MCF 10A (cell line): ENCODE measurements at regions not wholly inside any gene's neighbourhood (a gene's known extent, or its start where the extent isn't known, plus 50 kb on each side); places are given as distances from the start of the nearest gene placed in this dataset.

Experiments used
- BruUV-seq: library from RNA; stranded (reverse); fragments of 400-500 nt; replicated peaks from 2 replicates; lab custom pipeline; 2021; lab: Mats Ljungman, UMichigan
- CTCF ChIA-PET: fragments of 300-600 bp; sonication (Branson Sonifier 250); formaldehyde crosslinking; extraction: SDS; loops from one replicate; lab custom pipeline; 2021; ENCODE audit warnings: antibody characterized with exemption, inconsistent platforms; lab: Yijun Ruan, JAX
- POLR2A ChIA-PET: fragments of 300-600, 350-650 bp; sonication (Branson Sonifier 250); formaldehyde crosslinking; extraction: SDS; loops from one replicate; lab custom pipeline; 2020; ENCODE audit warnings: antibody characterized with exemption, inconsistent platforms; lab: Yijun Ruan, JAX
- DNase-seq: peaks from one replicate; pipeline ENCODE4 v3.0.0-alpha.2; 2018; ENCODE audit not compliant: unreplicated experiment
- H3K27ac Mint-ChIP-seq: one replicate; pipeline ENCODE4 v1.8.0; 2022; ENCODE audit warnings: mild to moderate bottlenecking, low read depth, mixed read lengths; ENCODE audit not compliant: unreplicated experiment
- H3K27me3 Mint-ChIP-seq: one replicate; pipeline ENCODE4 v1.8.0; 2022; ENCODE audit warnings: mixed read lengths; ENCODE audit not compliant: insufficient read depth, unreplicated experiment
- H3K36me3 Mint-ChIP-seq: one replicate; pipeline ENCODE4 v1.8.0; 2022; ENCODE audit warnings: mild to moderate bottlenecking, moderate library complexity, mixed read lengths; ENCODE audit not compliant: insufficient read depth, unreplicated experiment
- H3K4me1 Mint-ChIP-seq: one replicate; pipeline ENCODE4 v1.8.0; 2022; ENCODE audit warnings: mixed read lengths; ENCODE audit not compliant: insufficient read depth, unreplicated experiment
- H3K4me3 Mint-ChIP-seq: one replicate; pipeline ENCODE4 v1.8.0; 2022; ENCODE audit warnings: mild to moderate bottlenecking, moderate library complexity, mixed read lengths; ENCODE audit not compliant: unreplicated experiment
- H3K9me3 Mint-ChIP-seq: one replicate; pipeline ENCODE4 v1.8.0; 2022; ENCODE audit warnings: mixed read lengths; ENCODE audit not compliant: unreplicated experiment
- CTCF ChIP-seq: fragments of 200-600 bp; IDR thresholded peaks from one replicate; pipeline ENCODE4 v1.8.0; 2022; ENCODE audit warnings: antibody characterized with exemption, mild to moderate bottlenecking; ENCODE audit not compliant: unreplicated experiment
- intact Hi-C: fragments of 100-400 bp; cut with micrococcal nuclease; formaldehyde crosslinking; loops from 2 replicates; pipeline ENCODE4 v1.14.1; 2022

- H3K9me3 Mint-ChIP-seq = no peaks in the 10 kb centered on the region
- TF ChIP-seq CTCF = no peak
- H3K4me3 Mint-ChIP-seq = no peak overlapping the region
- no peaks in the 10 kb centered on the region for H3K4me1 Mint-ChIP-seq
- DNase-seq = no peak
- no peaks in the 10 kb centered on the region for H3K36me3 Mint-ChIP-seq
- no peaks in the 10 kb centered on the region for H3K27me3 Mint-ChIP-seq
- ChIA-PET CTCF (interaction anchor here (0.6 kb wide), 1 partner anchor 204 kb away, joined by 3 read pairs; no protein-coding TSS in a partner anchor), POLR2A (no interaction called here)
- no TSS peak for BruUV-seq
- intact Hi-C loops = no loop called here
- H3K27ac Mint-ChIP-seq = no peak overlapping the region
Measured at GRCh38 chr12:107541001-107541705, 144.4 kb upstream of the PWP1 start.

- ChIA-PET POLR2A (no interaction called here), CTCF (no interaction called here)
- no peak overlapping the region for H3K27ac Mint-ChIP-seq
- H3K4me3 Mint-ChIP-seq = no peak overlapping the region
- intact Hi-C loops = no loop called here
- H3K36me3 Mint-ChIP-seq = no peaks in the 10 kb centered on the region
- no peaks in the 10 kb centered on the region for H3K9me3 Mint-ChIP-seq
- H3K4me1 Mint-ChIP-seq = no peaks in the 10 kb centered on the region
- DNase-seq = no peak
- H3K27me3 Mint-ChIP-seq = no peaks in the 10 kb centered on the region
- no peak for TF ChIP-seq CTCF
- no TSS peak for BruUV-seq
Measured at GRCh38 chr12:107543416-107543815, 142.2 kb upstream of the PWP1 start.

GRCh38 chr12:107543841-107544240 is 141.8 kb upstream of the PWP1 start:
- Mint-ChIP-seq H3K4me1 (no peaks in the 10 kb centered on the region), H3K27ac (no peak overlapping the region), H3K27me3 (no peaks in the 10 kb centered on the region), H3K9me3 (no peaks in the 10 kb centered on the region), H3K36me3 (no peaks in the 10 kb centered on the region), H3K4me3 (no peak overlapping the region)
- DNase-seq = no peak
- POLR2A ChIA-PET = no interaction called here
- CTCF ChIA-PET = no interaction called here
- no TSS peak for BruUV-seq
- TF ChIP-seq CTCF = no peak
- intact Hi-C loops = no loop called here

- H3K27ac Mint-ChIP-seq = no peak overlapping the region
- no peak overlapping the region for H3K4me3 Mint-ChIP-seq
- DNase-seq = no peak
- intact Hi-C loops = no loop called here
- H3K36me3 Mint-ChIP-seq = no peaks in the 10 kb centered on the region
- no peaks in the 10 kb centered on the region for H3K9me3 Mint-ChIP-seq
- CTCF ChIA-PET = no interaction called here
- no peaks in the 10 kb centered on the region for H3K27me3 Mint-ChIP-seq
- POLR2A ChIA-PET = no interaction called here
- TF ChIP-seq CTCF = no peak
- no peaks in the 10 kb centered on the region for H3K4me1 Mint-ChIP-seq
- no TSS peak for BruUV-seq
Measured at GRCh38 chr12:107544937-107545336, 140.7 kb upstream of the PWP1 start.
